Astrocyte (in vitro differentiated cells and primary cell): ENCODE measurements at regions not wholly inside any gene's neighbourhood (a gene's known extent, or its start where the extent isn't known, plus 50 kb on each side); places are given as distances from the start of the nearest gene placed in this dataset.

ENCODE experiments used
- DNase-seq: peaks from one replicate; pipeline ENCODE4 v3.0.0-alpha.2; 2010; ENCODE audit warnings: low read depth
- FAIRE-seq: peaks from 2 replicates; lab custom pipeline; 2011; peaks lifted over from hg19 to GRCh38; lab: Jason Lieb, UNC
- H2AFZ ChIP-seq: 2 replicates; pipeline ENCODE4 v1.6.0; 2012; ENCODE audit warnings: low read depth, low read length, inconsistent platforms
- H3K27ac ChIP-seq: 2 replicates; pipeline ENCODE4 v1.5.1; 2011; ENCODE audit warnings: low read depth, low read length, inconsistent platforms
- H3K27me3 ChIP-seq: 2 replicates; pipeline ENCODE4 v1.6.0; 2011; ENCODE audit warnings: low read length, inconsistent platforms; ENCODE audit not compliant: insufficient read depth
- H3K36me3 ChIP-seq: 2 replicates; pipeline ENCODE4 v1.5.1; 2011; ENCODE audit warnings: low read length, inconsistent platforms; ENCODE audit not compliant: insufficient read depth
- H3K4me1 ChIP-seq: 2 replicates; pipeline ENCODE4 v1.5.1; 2011; ENCODE audit warnings: low read length, inconsistent platforms; ENCODE audit not compliant: insufficient read depth
- H3K4me2 ChIP-seq: 2 replicates; pipeline ENCODE4 v1.6.0; 2012; ENCODE audit warnings: low read length, inconsistent platforms
- H3K4me3 ChIP-seq: 2 replicates; pipeline ENCODE4 v1.5.1; 2011; ENCODE audit warnings: low read depth, mild to moderate bottlenecking, low read length, inconsistent platforms; ENCODE audit not compliant: insufficient read depth
- H3K79me2 ChIP-seq: 2 replicates; pipeline ENCODE4 v1.6.0; 2012; ENCODE audit warnings: mild to moderate bottlenecking, low read length, inconsistent platforms; ENCODE audit not compliant: insufficient read depth
- H3K9ac ChIP-seq: 2 replicates; pipeline ENCODE4 v1.6.0; 2012; ENCODE audit warnings: mild to moderate bottlenecking, low read length, inconsistent platforms
- H3K9me3 ChIP-seq: 2 replicates; pipeline ENCODE4 v1.5.1; 2012; ENCODE audit warnings: low read depth, mild to moderate bottlenecking, low read length, inconsistent platforms; ENCODE audit not compliant: insufficient read depth
- H4K20me1 ChIP-seq: 2 replicates; pipeline ENCODE4 v1.6.0; 2012; ENCODE audit warnings: low read length, inconsistent platforms; ENCODE audit not compliant: insufficient read depth
- H3K27ac Mint-ChIP-seq: one replicate; pipeline ENCODE4 v1.8.0; 2021; ENCODE audit warnings: mild to moderate bottlenecking, mixed read lengths; ENCODE audit not compliant: unreplicated experiment
- H3K27me3 Mint-ChIP-seq: one replicate; pipeline ENCODE4 v1.8.0; 2021; ENCODE audit warnings: low read depth, mixed read lengths; ENCODE audit not compliant: unreplicated experiment
- H3K36me3 Mint-ChIP-seq: one replicate; pipeline ENCODE4 v1.8.0; 2021; ENCODE audit warnings: low read depth, mixed read lengths; ENCODE audit not compliant: unreplicated experiment
- H3K4me1 Mint-ChIP-seq: one replicate; pipeline ENCODE4 v1.8.0; 2021; ENCODE audit warnings: low read depth, mixed read lengths; ENCODE audit not compliant: unreplicated experiment
- H3K4me3 Mint-ChIP-seq: one replicate; pipeline ENCODE4 v1.8.0; 2021; ENCODE audit warnings: mild to moderate bottlenecking, moderate library complexity, mixed read lengths; ENCODE audit not compliant: unreplicated experiment
- H3K9me3 Mint-ChIP-seq: one replicate; pipeline ENCODE4 v1.8.0; 2021; ENCODE audit warnings: mild to moderate bottlenecking, mixed read lengths; ENCODE audit not compliant: unreplicated experiment
- EZH2 ChIP-seq: IDR thresholded peaks from 2 replicates; pipeline ENCODE4 v1.6.1; 2012; ENCODE audit warnings: mild to moderate bottlenecking, low read length, inconsistent platforms; ENCODE audit not compliant: insufficient read depth
- TF ChIP-seq, protein P1 (sequence below): IDR thresholded peaks from 2 replicates; pipeline ENCODE4 v1.5.1; 2011; ENCODE audit warnings: low read depth, mild to moderate bottlenecking, inconsistent platforms, low read length, moderate library complexity; ENCODE audit not compliant: insufficient read depth

DNA sequence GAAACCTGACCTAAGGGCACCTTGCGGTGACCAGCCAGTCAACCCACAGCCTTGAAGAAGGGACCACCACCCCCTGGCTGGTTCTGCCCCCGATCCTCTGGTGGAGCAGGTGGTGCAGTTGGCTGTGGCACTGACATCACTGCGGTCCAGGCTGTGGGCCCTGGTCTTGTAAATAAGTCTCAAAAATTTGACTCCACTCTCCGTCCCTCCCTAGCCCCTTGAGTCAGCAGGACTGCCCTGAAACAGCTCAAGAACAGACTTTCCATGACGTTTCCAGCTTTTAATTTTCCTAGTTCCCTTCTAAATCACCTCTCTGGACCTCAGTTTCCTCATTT lies 134.8 kb upstream of the BOD1 start:
- H3K27me3 ChIP-seq, result peaks cover 3% of the 10 kb centered on the region
- no peak overlapping the region for H2AFZ ChIP-seq
- no peak overlapping the region for H3K27ac ChIP-seq
- no peak for TF ChIP-seq EZH2
- TF ChIP-seq, protein P1, sequence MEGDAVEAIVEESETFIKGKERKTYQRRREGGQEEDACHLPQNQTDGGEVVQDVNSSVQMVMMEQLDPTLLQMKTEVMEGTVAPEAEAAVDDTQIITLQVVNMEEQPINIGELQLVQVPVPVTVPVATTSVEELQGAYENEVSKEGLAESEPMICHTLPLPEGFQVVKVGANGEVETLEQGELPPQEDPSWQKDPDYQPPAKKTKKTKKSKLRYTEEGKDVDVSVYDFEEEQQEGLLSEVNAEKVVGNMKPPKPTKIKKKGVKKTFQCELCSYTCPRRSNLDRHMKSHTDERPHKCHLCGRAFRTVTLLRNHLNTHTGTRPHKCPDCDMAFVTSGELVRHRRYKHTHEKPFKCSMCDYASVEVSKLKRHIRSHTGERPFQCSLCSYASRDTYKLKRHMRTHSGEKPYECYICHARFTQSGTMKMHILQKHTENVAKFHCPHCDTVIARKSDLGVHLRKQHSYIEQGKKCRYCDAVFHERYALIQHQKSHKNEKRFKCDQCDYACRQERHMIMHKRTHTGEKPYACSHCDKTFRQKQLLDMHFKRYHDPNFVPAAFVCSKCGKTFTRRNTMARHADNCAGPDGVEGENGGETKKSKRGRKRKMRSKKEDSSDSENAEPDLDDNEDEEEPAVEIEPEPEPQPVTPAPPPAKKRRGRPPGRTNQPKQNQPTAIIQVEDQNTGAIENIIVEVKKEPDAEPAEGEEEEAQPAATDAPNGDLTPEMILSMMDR, result no peak
- DNase-seq, result no peak
- no peak for FAIRE-seq
- H3K79me2 ChIP-seq, result no peaks in the 10 kb centered on the region
- Mint-ChIP-seq H3K27ac (no peak overlapping the region), H3K27me3 (peaks cover 13% of the 10 kb centered on the region), H3K36me3 (peaks cover 3% of the 10 kb centered on the region), H3K9me3 (no peaks in the 10 kb centered on the region), H3K4me1 (peaks cover under 1% of the 10 kb centered on the region), H3K4me3 (no peak overlapping the region)
- no peak overlapping the region for H3K4me2 ChIP-seq
- H3K36me3 ChIP-seq, result no peaks in the 10 kb centered on the region
- H3K9me3 ChIP-seq, result no peaks in the 10 kb centered on the region
- H4K20me1 ChIP-seq, result no peaks in the 10 kb centered on the region
- H3K4me1 ChIP-seq, result no peaks in the 10 kb centered on the region
- no peak overlapping the region for H3K9ac ChIP-seq
- no peak overlapping the region for H3K4me3 ChIP-seq

DNA sequence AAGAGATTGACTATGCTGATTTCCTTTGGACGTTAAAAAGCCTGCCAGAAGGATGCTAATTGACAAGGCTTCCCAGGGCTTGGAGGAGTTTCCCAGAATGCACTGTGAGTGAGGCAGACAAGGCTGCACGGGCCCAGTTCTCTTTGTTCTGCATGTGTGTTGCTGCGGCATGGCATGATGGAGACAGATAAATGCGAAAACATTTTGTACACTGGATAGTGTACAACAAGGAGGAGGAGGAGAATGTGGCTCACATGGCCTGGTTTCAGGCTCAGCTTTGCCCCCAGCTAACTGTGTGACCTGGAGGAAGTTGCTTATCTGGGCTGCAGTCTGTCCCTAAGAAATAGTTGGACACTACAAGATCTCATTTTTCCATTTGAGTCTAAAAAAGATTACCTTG lies 135.5 kb upstream of the CPEB4 start:
- FAIRE-seq, result no peak
- Mint-ChIP-seq H3K9me3 (no peaks in the 10 kb centered on the region), H3K27ac (no peak overlapping the region), H3K4me1 (no peaks in the 10 kb centered on the region), H3K27me3 (peaks cover 13% of the 10 kb centered on the region), H3K4me3 (no peak overlapping the region), H3K36me3 (peaks cover 3% of the 10 kb centered on the region)
- peaks cover 5% of the 10 kb centered on the region for H3K27me3 ChIP-seq
- no peaks in the 10 kb centered on the region for H4K20me1 ChIP-seq
- no peak overlapping the region for H3K4me2 ChIP-seq
- H3K4me3 ChIP-seq, result no peak overlapping the region
- H3K79me2 ChIP-seq, result no peaks in the 10 kb centered on the region
- DNase-seq, result no peak
- H3K4me1 ChIP-seq, result no peaks in the 10 kb centered on the region
- no peak overlapping the region for H3K9ac ChIP-seq
- no peak for TF ChIP-seq EZH2
- TF ChIP-seq, protein P1, result no peak
- H2AFZ ChIP-seq, result no peak overlapping the region
- H3K27ac ChIP-seq, result no peak overlapping the region
- no peaks in the 10 kb centered on the region for H3K9me3 ChIP-seq
- no peaks in the 10 kb centered on the region for H3K36me3 ChIP-seq

DNA sequence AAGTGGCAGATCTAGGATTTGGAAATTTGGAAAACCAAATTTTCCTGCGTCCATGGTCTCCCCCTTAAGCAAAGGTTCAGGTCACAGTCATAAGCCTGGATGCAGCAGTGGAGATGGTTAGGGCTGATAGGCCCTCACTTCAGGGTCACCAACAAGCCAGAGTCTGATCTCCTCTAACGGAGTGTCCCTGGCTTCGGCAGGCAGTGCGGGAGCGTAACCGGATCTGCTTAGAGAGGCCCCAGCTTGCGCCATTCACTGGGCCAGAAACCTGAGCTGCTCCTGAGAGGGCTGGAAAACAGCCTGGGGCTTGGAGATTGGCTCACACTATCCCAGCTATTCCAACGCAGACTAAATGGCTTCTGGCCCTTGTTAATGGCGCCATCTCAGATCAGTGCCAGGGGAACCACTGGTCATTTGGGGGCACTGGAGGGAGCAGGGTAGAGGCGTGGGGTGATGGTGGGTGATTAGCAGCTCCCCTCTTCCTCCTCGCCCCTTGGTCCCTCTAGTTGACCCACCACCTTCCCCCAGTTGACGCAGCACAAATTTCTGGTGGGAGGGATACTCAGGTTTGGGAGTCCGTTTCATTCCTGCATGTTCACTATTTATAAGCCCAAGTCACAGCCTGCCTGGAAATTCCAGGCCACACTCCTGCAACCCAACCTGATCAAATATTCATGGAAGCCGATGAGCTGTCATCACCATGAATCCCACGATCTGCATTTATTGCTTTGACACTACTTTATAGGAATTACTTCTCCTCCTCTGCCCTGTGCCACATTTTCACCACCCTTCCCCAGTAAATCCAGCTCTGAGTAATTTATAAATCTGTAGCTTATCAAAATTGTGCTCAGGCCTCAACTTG lies 134.6 kb upstream of the CPEB4 start:
- Histone ChIP-seq H2AFZ (no peak overlapping the region), H3K79me2 (no peaks in the 10 kb centered on the region), H3K4me3 (no peak overlapping the region), H3K27me3 (peaks cover 6% of the 10 kb centered on the region), H3K4me2 (no peak overlapping the region), H3K4me1 (no peaks in the 10 kb centered on the region), H3K27ac (no peak overlapping the region), H4K20me1 (no peaks in the 10 kb centered on the region), H3K9me3 (no peaks in the 10 kb centered on the region), H3K9ac (no peak overlapping the region), H3K36me3 (no peaks in the 10 kb centered on the region)
- FAIRE-seq (no peak), DNase-seq (no peak)
- Mint-ChIP-seq H3K27me3 (peaks cover 13% of the 10 kb centered on the region), H3K27ac (no peak overlapping the region), H3K4me1 (no peaks in the 10 kb centered on the region), H3K36me3 (peaks cover 3% of the 10 kb centered on the region), H3K4me3 (no peak overlapping the region), H3K9me3 (no peaks in the 10 kb centered on the region)
- TF ChIP-seq, protein P1, result no peak
- TF ChIP-seq EZH2, result no peak
